Ramos (cell line): ENCODE measurements at regions not wholly inside any gene's neighbourhood (a gene's known extent, or its start where the extent isn't known, plus 50 kb on each side); places are given as distances from the start of the nearest gene placed in this dataset.

Experiments used
- in situ Hi-C: fragments of 300-500 bp; cut with MboI; formaldehyde crosslinking; loops from one replicate; pipeline ENCODE4 v1.14.3; 2022; ENCODE audit warnings: low sequenced_read_pairs; ENCODE audit not compliant: unreplicated experiment

DNA sequence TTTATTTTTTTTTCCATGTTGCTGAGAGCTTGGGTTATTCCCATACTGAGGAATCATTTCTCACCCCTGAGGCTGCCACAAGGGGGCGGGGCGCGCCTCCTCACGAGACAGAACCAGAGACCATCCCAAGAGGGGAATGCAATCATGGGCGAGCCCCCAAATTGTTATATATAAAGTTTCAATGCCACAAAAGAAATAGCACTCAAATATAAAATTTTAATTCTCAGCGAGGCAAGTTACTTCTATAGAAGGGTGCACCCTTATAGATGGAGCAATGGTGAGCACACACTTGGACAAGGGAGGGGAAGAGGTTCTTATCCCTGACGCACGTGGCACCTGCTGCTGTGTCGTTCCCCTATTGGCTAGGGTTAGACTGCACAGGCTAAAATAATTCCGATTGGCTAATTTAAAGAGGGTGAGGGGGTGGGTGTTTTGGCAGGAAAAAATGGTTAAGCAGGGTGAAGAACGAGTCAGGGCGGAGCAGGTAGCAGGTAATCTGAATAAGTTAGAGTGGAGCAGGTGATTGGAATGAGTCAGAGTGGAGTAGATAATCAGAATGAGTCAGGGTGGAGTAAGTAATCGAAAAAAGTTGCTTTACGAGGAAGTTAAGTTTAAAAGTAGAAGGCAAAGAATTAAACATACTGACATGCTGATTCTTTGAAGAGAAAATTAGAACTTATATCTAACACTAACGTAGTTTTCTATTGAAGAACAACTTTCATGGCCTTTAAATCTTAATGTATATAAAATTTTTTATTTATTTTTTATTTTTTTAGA lies 177.5 kb downstream of the MTCL1 start:
- in situ Hi-C loops, result loop anchor here (25.0 kb wide), 1 partner anchor 96 kb away; no protein-coding TSS in a partner anchor

DNA sequence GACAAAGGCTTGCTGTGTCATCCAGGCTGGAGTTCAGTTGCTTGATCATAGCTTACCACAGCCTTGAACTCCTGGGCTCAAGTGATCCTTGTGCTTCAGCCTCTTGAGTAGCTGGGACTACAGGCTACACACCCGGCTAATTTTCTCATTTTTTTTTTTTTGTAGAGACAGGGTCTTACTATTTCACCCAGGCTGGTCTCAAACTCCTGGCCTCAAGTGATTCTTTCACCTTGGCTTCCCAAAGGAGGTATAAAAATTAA lies 178.0 kb downstream of the MTCL1 start:
- in situ Hi-C loops, result loop anchor here (25.0 kb wide), 1 partner anchor 96 kb away; no protein-coding TSS in a partner anchor

DNA sequence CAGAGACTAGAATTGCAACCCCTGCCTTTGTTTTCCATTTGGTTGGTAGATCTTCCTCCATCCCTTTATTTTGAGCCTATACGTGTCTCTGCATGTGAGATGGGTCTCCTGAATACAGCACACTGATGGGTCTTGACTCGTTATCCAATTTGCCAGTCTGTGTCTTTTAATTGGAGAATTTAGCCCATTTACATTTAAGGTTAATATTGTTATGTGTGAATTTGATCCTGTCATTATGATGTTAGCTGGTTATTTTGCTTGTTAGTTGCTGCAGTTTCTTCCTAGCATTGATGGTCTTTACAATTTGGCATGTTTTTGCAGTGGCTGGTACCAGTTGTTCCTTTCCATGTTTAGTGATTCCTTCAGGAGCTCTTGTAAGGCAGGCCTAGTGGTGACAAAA lies 182.5 kb downstream of the MTCL1 start:
- in situ Hi-C loops, result loop anchor here (25.0 kb wide), 1 partner anchor 101 kb away; no protein-coding TSS in a partner anchor

DNA sequence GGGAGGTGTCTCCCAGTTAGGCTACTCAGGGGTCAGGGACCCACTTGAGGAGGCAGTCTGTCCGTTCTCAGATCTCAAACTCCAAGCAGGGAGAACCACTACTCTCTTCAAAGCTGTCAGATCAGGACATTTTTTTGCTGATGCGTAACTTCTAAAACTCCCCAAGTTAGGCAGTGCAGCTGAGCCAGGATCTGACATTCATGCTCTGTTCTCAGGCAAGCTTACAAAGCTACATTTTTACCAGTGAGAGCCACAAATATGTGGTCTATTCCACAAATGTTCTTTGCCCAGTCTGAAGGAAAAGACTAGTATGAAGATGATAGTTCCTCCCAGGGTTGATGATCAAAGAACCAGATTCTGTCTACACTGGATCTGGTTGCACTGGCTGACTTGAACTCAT lies 184.1 kb downstream of the MTCL1 start:
- in situ Hi-C loops, result loop anchor here (25.0 kb wide), 1 partner anchor 102 kb away; no protein-coding TSS in a partner anchor

DNA sequence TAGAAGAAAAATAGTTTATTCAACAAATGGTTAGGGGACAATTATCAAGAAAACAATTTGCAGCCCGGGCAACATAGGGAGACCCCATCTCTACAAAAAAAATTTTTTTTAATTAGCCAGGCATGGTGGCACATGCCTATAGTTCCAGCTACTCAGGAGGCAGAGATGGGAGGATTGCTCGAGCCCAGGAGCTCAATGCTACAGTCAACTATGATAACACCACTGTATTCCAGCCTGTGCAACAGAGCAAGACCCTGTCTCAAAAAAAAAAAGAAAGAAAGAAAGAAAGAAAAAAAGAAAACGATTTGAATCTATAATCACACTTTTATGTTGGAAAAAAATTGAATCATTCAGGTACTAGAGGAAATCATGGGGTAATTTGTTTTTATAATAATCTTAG lies 185.1 kb downstream of the MTCL1 start:
- in situ Hi-C loops, result loop anchor here (25.0 kb wide), 1 partner anchor 103 kb away; no protein-coding TSS in a partner anchor

DNA sequence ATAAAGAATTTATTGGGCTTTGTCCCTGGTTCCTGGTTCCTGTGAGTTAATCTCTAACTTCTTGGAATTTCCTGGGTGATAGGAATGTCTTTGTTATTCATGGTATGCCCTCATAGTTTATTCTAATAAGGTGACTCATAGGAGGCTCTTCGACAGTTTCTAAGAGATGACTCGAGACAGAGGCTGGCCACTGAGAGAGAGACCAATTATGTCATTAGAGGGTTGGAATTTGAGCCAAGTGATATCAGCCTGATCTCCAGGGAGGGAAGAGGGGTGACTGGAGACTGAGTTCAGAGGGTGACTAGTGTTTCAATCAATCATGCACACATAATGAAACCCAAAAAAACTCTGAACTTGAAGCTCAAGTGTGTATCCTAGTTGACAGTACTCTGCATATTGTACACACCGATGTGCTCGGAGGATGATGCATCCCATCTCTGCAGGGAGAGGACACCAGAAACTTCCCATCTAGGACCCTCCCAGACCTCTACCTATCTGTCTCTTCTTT lies 185.7 kb downstream of the MTCL1 start:
- in situ Hi-C loops, result loop anchor here (25.0 kb wide), 1 partner anchor 104 kb away; no protein-coding TSS in a partner anchor

DNA sequence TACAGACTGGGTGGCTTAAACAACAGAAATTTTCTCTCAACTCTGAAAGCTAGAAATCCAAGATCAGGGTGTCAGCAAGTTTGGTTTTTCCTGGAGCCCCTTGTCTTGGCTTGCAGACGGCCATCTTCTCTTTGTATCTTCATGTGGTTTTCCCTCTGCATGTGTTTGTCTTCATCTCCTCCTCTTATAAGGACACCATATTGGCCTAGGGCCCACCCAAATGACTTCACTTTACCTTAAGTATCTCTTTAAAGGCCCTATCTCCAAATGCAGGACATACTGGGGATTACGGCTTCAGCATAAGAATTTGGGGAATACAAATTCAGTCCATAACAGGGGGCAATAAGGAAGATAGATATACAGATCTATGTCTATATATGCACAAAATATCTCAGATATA lies 187.9 kb downstream of the MTCL1 start:
- in situ Hi-C loops, result loop anchor here (25.0 kb wide), 1 partner anchor 106 kb away; no protein-coding TSS in a partner anchor

DNA sequence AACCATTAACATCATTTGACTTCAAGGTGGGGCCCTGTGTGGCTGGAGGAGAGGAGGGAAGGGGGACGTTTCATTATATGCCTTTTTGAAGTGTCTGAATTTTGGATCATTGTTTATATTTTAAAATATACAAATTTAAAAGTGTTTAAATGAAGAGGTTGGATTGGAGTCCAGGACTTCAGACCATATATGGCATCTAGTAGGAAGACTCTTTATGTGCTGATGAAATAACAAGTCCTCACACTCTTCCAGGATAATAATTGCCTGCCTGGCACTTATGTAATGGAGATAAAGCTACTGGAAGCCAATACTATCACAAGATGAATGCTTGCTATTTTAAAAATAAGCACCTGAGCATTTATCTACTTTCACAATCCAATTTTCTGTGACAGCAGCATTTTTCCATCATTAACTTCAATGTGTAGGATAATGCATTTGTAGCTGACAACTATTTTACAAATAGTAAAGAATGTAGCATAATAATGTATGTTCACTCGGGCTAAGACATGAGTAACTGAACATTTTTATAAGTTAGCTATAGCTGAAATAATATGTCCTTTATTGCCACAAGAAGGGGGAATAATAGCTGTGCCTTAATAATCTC lies 188.4 kb downstream of the MTCL1 start:
- in situ Hi-C loops, result loop anchor here (25.0 kb wide), 1 partner anchor 106 kb away; no protein-coding TSS in a partner anchor

DNA sequence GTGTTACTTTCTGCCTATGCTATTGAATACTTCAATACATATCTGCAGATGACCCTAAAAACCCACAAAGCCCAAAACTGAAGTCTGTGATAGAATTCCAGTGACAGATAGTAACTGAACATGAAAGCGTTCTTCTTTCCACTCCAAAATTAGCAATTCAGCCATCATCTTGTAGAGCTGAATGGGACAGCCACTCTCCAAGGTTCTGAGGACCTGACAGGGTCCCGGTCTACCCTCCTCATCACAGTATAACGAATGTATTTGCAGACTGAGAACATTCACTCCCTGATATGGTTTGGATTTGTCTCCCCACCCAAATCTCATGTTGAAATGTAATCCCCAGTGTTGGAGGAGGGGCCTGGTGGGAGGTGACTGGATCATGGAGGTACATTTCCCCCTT lies 189.5 kb downstream of the MTCL1 start:
- in situ Hi-C loops, result loop anchor here (25.0 kb wide), 1 partner anchor 108 kb away; no protein-coding TSS in a partner anchor

DNA sequence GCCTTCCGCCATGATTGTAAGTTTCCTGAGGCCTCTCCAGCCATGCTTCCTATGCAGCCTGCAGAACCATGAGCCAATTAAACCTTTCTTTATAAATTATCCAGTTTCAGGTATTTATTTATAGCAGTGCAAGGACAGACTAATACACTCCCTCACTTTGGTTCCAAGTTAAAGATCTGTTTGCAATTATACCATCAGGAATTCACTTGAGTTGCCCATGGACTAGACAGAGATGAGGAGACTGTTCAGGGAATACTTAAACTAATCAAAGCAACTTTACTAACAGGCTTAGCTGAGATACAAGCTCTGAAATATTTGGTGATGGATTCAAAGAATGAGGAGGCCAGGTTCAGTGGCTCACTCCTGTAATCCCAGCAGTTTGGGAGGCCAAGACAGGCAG lies 190.0 kb downstream of the MTCL1 start:
- in situ Hi-C loops, result loop anchor here (25.0 kb wide), 1 partner anchor 108 kb away; no protein-coding TSS in a partner anchor

DNA sequence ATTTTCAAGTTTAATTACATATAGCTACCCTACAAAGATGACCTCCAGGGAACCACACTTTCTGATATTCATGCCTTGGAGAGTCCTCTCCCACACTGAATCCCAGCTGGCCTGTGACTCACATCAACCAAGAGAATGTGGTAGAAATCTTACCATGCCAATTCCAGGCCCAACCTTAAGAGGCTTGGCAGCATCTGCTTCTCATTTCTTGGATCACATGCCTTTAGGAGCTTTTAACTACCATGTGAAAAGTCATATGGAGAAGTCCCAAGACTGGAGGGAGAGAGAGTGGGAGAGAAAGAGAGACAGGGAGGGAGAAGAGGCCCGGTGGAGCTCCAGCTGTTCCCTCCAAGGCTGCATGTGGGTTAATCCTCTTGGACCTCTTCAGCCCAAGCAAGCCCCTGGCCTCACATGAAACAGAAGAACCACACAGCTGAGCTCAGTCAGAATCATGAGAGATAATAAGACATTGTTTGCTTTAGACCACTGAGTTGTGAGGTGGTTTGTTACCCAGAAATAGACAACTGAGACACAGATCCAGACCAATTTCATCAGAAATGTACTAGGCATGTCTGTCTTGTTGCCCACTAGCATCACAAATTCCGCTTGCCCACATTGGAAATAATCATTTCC lies 190.7 kb downstream of the MTCL1 start:
- in situ Hi-C loops, result loop anchor here (25.0 kb wide), 1 partner anchor 109 kb away; no protein-coding TSS in a partner anchor

DNA sequence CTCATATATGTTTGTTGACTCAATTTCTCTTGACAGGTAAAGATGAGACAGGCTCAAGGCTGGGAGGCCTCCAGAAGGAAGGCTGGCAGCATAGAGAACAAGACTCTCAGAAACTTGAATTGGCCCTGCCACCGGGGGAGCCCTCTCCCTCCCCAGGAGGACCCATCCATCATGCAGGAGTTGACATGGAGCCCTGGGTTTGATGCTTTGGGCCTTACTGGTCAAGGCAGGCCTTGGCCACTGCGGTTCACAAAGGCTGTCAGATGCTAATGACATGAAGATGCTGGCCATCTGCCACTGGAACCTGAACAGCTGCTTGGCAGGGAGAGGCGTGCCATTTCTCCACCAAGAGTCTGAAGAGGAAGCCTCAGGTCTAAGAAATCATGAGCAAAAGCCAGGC lies 193.6 kb downstream of the MTCL1 start:
- in situ Hi-C loops, result loop anchor here (25.0 kb wide), 1 partner anchor 112 kb away; no protein-coding TSS in a partner anchor

DNA sequence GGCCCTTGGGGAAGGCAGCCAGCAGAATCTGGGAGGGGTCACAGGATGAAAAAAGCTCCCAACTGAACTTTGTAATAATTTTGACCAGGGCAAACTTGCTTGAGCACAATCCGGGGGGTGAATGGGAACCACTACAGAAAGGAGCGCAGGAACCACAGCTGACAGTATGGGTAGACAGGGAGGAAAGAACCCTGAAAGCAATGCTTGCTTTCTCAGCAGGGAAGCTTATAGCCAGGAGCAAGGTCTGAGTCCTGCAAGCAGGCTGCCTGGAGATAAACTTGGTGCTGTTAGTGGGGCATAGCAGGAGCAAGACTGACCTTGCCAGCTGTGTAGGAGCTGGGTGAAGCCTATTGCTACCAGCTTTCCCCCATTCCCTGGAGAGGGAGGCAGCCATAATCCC lies 195.2 kb downstream of the MTCL1 start:
- in situ Hi-C loops, result no loop called here

DNA sequence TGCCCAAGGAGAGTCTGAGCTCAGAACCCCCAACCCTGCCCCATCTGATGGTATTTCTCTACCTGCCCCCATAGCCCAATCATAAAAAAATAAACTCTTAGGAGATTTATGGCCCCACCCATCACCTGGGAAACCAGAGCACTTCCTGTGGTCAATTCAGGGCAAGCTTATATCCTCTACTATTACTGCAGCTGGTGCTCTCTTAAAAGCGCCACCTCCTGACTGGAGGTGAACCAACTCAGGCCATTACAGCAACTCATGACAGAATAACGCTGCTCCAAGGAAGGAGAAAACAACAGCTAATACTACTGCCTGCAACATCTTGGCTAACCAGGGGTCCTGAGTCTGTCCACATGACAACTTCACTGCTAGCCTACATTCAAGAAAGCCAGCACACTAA lies 195.7 kb downstream of the MTCL1 start:
- in situ Hi-C loops, result no loop called here

DNA sequence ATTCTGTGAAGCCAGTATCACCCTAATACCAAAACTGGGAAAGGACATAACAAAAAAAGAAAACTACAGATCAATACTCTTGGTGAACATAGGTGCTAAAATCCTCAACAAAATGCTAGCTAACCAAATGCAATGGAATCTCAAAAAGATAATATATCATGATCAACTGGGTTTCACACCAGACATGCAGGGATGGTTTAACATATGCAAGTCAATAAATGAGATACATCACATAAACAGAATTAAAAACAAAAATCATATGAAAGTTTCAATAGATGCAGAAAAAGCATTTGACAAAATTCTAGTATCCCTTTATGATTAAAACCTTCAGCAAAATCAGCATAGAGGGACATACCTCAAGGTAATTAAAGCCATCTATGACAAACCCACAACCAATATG lies 198.2 kb upstream of the NDUFV2 start:
- in situ Hi-C loops, result no loop called here

DNA sequence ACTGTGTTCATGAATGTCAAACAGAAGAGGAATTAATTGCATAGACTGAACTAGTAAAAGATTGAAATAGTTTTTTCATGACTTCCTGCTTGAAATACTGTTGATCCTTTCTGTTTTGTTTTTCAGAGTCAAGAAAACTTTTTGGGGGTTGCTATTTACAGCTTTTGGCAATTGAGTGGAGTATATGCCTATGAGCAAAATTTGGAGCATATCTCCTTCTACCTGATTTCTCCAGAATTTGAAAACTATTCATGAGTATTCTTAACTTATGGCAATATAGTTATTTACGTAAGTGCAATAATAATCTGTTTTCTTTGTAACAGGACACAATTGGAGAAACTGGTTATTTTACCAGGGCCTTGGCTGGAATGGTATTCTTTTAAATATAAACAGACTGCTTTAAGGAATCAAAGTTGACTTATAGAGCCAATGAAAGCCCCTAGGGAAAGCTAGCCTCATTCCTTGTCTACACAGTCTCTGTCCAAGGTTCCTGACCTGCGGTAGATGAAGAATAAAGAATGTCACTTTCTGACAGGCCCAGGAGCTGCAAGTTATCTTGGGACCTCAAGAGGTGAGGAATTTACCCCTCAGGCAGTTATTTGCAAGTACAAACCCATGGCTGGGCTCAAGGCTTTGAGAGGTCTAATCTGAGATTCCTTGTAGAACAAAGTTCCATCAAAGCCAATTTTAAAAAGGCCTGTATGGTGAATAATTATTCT lies 193.5 kb upstream of the NDUFV2 start:
- in situ Hi-C loops, result no loop called here

DNA sequence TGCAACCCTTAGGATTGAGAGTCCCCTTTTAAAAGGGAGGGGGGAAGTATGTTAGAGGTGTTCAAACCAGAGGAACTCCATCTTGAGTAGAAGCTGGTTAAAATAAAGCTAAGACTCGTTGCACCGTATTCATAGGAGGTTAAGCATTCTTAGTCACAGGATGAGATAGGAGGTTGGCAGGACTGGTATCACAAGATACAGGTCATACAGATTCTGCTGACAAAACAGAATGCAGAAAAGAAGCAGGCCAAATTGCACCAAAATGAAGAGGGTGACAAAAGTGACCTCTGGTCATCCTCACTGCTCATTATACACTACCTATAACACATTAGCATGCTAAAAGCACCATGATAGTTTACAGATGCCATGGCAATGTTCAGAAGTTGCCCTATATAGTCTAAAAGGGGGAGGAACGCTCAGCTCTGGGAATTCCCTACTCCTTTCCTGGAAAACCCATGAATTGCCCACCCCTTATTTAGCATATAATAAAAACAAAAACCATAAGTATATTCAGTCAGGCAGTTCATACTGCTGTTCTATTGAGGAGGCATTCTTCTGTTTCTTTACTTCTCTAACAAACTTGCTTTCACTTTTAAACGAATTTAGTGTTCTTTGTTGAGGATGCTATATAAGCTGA lies 192.2 kb upstream of the NDUFV2 start:
- in situ Hi-C loops, result no loop called here

DNA sequence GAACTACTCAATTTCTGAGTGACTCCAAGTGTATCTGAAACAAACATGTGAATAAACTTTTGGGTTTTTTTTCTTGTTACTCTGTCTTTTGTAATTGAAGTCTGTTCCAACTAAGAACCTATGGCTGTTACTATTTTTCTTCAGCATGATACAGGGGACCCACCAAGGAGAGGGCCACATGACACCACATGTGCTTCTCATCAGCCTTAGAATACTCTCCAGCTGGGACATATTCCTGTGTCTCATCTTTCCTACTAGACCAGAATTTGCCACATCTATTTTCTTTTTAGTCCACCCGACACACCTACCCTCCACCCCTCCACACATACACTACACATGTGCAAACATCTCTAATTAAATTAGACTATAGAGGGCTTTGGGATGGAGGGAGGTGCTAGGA lies 191.7 kb upstream of the NDUFV2 start:
- in situ Hi-C loops, result no loop called here

DNA sequence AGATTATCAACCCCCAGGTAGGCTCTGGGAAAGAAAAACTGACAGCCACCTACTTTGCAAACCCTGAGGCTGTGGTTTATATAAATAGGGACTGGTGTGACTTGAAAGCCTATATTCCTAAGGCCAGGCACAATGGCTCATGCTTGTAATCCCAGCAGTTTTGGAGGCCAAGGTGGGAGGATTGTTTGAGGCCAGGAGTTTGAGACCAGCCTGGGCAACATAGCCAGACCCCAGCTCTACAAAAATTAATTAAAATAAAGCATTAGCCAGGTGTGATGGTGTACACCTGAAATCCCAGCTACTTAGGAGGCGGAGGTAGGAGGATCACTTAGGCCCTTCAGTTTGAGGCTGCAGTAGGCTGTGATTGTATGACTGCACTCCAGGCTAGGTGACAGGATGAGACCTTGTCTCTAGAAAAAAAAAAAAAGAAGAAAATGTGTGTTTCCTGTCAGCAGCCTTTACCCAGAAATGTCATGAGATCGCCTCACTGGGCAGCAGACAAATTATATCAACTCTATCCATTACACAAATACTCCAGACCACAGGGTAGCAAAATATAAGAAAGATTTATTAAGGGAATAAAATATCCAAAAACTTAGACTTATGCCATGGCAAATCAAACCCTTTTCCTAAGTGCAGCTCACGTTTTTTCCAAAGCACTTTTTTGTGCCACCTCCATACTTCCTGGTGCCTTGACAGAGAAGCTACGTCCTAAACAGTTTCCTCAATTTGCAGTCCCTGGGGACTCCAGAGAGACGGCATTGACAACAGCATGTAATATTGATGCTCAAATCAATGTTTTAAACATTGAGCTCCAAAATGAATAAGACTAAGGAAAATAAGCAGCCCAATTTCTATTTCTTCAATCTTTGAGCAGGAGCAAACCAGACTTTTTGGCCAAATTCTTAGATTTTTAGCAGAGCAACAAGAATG lies 190.8 kb upstream of the NDUFV2 start:
- in situ Hi-C loops, result no loop called here
